Fibroblast of pulmonary artery (primary cell): ENCODE measurements at regions not wholly inside any gene's neighbourhood (a gene's known extent, or its start where the extent isn't known, plus 50 kb on each side); places are given as distances from the start of the nearest gene placed in this dataset.
"Not testable (repeated sequence)": the region's sequence is repeated elsewhere in the genome, so short reads cannot be mapped to it uniquely, and the experiment has no call there.

Experiments used
- DNase-seq: peaks from one replicate; pipeline ENCODE4 v3.0.0-alpha.2; 2010; ENCODE audit warnings: low read depth
- H3K4me3 ChIP-seq: replicated peaks from 2 replicates; pipeline ENCODE4 v1.5.1; 2011; ENCODE audit warnings: low read depth, mild to moderate bottlenecking, control low read depth, low read length, moderate library complexity
- CTCF ChIP-seq: IDR thresholded peaks from 2 replicates; pipeline ENCODE4 v1.5.1; 2011; ENCODE audit warnings: mild to moderate bottlenecking, control low read depth, low read length, inconsistent platforms; ENCODE audit errors: missing control alignments

- TF ChIP-seq CTCF, result no peak
- DNase-seq, result peak; percentile 1
- no peak overlapping the region for H3K4me3 ChIP-seq
Observed at GRCh38 chr22:49400136-49400940, 427.3 kb downstream of the BRD1 start.

GRCh38 chr22:49398646-49399045 lies 429.0 kb downstream of the BRD1 start:
- DNase-seq, result no peak
- no peak for TF ChIP-seq CTCF

GRCh38 chr22:49398115-49398514 lies 429.6 kb downstream of the BRD1 start:
- H3K4me3 ChIP-seq, result no peak overlapping the region
- DNase-seq, result no peak
- TF ChIP-seq CTCF, result no peak

More at GRCh38 chr22:49398646-49399045, 429.0 kb downstream of the BRD1 start:
- no peak overlapping the region for H3K4me3 ChIP-seq

- H3K4me3 ChIP-seq, result no peak overlapping the region
- TF ChIP-seq CTCF, result no peak
- DNase-seq, result no peak
Observed at GRCh38 chr22:49396817-49397216, 430.9 kb downstream of the BRD1 start.

- TF ChIP-seq CTCF, result no peak
- no peak for DNase-seq
- no peak overlapping the region for H3K4me3 ChIP-seq
Observed at GRCh38 chr22:49395617-49396016, 432.1 kb downstream of the BRD1 start.

GRCh38 chr22:49395062-49395461 lies 432.6 kb downstream of the BRD1 start:
- not testable (repeated sequence) for DNase-seq

GRCh38 chr22:49394116-49394785 lies 433.4 kb downstream of the BRD1 start:
- no peak for DNase-seq
- no peak overlapping the region for H3K4me3 ChIP-seq
- TF ChIP-seq CTCF, result no peak

More at GRCh38 chr22:49395062-49395461, 432.6 kb downstream of the BRD1 start:
- not testable (repeated sequence) for H3K4me3 ChIP-seq
